ENCODE measurements at regions not wholly inside any gene's neighbourhood (a gene's known extent, or its start where the extent isn't known, plus 50 kb on each side); places are given as distances from the start of the nearest gene placed in this dataset.

DNA sequence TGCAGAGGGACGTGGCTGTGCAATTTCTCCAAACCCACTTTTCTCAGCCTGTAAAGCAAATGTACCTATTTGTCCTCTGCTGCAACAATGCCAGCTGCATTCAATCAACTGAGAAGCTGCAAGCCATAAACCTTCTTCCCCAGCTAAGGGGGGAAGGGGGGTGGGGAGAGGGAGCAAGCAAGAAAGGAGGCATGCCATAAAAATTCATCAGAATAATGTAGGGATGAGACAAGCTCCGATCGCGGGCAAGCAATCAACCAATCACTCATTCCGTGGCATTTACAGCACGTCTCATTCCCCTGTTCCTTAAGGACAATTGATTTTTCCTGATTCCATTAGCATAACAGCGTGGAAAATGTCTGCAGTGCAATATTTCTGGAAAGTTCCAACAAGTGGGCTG is 144.8 kb downstream of the DMRTA2 start:
- TF ChIP-seq, protein P1, sequence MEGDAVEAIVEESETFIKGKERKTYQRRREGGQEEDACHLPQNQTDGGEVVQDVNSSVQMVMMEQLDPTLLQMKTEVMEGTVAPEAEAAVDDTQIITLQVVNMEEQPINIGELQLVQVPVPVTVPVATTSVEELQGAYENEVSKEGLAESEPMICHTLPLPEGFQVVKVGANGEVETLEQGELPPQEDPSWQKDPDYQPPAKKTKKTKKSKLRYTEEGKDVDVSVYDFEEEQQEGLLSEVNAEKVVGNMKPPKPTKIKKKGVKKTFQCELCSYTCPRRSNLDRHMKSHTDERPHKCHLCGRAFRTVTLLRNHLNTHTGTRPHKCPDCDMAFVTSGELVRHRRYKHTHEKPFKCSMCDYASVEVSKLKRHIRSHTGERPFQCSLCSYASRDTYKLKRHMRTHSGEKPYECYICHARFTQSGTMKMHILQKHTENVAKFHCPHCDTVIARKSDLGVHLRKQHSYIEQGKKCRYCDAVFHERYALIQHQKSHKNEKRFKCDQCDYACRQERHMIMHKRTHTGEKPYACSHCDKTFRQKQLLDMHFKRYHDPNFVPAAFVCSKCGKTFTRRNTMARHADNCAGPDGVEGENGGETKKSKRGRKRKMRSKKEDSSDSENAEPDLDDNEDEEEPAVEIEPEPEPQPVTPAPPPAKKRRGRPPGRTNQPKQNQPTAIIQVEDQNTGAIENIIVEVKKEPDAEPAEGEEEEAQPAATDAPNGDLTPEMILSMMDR (conservative IDR thresholded peaks at IDR 0.05; ENCODE audit: low read depth in 2 of 2): no peak
- TF ChIP-seq POLR2AphosphoS5 (IDR thresholded peaks at IDR 0.05; ENCODE audit: low read depth) (no peak), CREB1 (CRISPR knock-in tag; IDR thresholded peaks at IDR 0.05; ENCODE audit: low read depth) (no peak), EZH2 (IDR thresholded peaks at IDR 0.05; ENCODE audit: low read depth, unreplicated experiment) (no peak), ZNF331 (CRISPR knock-in tag; IDR thresholded peaks at IDR 0.05; ENCODE audit: low read depth) (no peak), JUNB (IDR thresholded peaks at IDR 0.05; ENCODE audit: unreplicated experiment) (no peak), STAT1 (IDR thresholded peaks at IDR 0.05; ENCODE audit: unreplicated experiment) (no peak)
- TF ChIP-seq, protein P2, sequence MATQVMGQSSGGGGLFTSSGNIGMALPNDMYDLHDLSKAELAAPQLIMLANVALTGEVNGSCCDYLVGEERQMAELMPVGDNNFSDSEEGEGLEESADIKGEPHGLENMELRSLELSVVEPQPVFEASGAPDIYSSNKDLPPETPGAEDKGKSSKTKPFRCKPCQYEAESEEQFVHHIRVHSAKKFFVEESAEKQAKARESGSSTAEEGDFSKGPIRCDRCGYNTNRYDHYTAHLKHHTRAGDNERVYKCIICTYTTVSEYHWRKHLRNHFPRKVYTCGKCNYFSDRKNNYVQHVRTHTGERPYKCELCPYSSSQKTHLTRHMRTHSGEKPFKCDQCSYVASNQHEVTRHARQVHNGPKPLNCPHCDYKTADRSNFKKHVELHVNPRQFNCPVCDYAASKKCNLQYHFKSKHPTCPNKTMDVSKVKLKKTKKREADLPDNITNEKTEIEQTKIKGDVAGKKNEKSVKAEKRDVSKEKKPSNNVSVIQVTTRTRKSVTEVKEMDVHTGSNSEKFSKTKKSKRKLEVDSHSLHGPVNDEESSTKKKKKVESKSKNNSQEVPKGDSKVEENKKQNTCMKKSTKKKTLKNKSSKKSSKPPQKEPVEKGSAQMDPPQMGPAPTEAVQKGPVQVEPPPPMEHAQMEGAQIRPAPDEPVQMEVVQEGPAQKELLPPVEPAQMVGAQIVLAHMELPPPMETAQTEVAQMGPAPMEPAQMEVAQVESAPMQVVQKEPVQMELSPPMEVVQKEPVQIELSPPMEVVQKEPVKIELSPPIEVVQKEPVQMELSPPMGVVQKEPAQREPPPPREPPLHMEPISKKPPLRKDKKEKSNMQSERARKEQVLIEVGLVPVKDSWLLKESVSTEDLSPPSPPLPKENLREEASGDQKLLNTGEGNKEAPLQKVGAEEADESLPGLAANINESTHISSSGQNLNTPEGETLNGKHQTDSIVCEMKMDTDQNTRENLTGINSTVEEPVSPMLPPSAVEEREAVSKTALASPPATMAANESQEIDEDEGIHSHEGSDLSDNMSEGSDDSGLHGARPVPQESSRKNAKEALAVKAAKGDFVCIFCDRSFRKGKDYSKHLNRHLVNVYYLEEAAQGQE (IDR thresholded peaks at IDR 0.05; ENCODE audit: unreplicated experiment): no peak

Measured in GM23338 (cell line).